ENCODE measurements at regions not wholly inside any gene's neighbourhood (a gene's known extent, or its start where the extent isn't known, plus 50 kb on each side); places are given as distances from the start of the nearest gene placed in this dataset.

DNA sequence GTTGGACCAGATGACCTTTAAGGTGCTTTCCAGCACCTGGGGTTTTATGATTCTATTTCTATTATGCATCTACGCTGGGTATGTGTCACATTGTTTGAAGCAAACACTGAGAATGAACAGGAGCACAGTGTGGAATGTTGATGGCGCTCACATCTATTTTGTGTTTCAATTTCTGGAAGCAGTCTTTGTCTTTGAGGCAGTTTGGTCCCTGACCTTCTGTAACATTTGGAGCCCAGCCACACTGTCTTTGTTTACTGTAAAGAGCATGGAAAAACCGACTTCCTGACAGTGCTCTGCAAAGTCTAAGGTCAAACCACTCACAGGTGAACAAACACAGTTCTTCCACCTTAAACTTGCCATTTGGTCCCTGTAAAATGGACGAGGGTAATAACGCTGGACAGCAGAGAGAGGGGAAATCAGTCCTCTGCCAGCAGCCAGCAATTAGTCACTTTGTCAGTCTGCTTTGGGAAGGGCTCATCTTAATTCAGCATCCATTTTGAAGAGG lies 155.5 kb downstream of the PRL start:
- Histone ChIP-seq H3K4me1 (ENCODE audit: control insufficient read depth, insufficient read depth, low read length) (peaks cover 3% of the 10 kb centered on the region), H3K27ac (ENCODE audit: low read length) (no peak overlapping the region), H3K9me3 (ENCODE audit: control insufficient read depth, insufficient read depth, low read length) (no peaks in the 10 kb centered on the region), H3K36me3 (ENCODE audit: control insufficient read depth, insufficient read depth, low read length) (no peaks in the 10 kb centered on the region), H3K27me3 (ENCODE audit: control insufficient read depth, insufficient read depth, low read length) (no peaks in the 10 kb centered on the region), H3K4me3 (ENCODE audit: low read length) (no peak overlapping the region)
- no peak overlapping the region for H3K27ac Mint-ChIP-seq
- 65% methylated on average over 5 of the region's 5 CpGs for WGBS (ENCODE audit: insufficient coverage)
- ATAC-seq = no peak
- H3K4me3 Mint-ChIP-seq = no peak overlapping the region
- intact Hi-C loops (cut with micrococcal nuclease) = no loop called here
- no peak for DNase-seq
- peaks cover 4 to 16% of the 10 kb centered on the region in 2 donors for H3K27me3 Mint-ChIP-seq (ENCODE audit: low read depth in 2 of 2)
- no peaks in the 10 kb centered on the region for H3K4me1 Mint-ChIP-seq
- H3K9me3 Mint-ChIP-seq = peaks cover 0 to 2% of the 10 kb centered on the region in 2 donors
- H3K36me3 Mint-ChIP-seq = no peaks in the 10 kb centered on the region
- TF ChIP-seq, protein P1, sequence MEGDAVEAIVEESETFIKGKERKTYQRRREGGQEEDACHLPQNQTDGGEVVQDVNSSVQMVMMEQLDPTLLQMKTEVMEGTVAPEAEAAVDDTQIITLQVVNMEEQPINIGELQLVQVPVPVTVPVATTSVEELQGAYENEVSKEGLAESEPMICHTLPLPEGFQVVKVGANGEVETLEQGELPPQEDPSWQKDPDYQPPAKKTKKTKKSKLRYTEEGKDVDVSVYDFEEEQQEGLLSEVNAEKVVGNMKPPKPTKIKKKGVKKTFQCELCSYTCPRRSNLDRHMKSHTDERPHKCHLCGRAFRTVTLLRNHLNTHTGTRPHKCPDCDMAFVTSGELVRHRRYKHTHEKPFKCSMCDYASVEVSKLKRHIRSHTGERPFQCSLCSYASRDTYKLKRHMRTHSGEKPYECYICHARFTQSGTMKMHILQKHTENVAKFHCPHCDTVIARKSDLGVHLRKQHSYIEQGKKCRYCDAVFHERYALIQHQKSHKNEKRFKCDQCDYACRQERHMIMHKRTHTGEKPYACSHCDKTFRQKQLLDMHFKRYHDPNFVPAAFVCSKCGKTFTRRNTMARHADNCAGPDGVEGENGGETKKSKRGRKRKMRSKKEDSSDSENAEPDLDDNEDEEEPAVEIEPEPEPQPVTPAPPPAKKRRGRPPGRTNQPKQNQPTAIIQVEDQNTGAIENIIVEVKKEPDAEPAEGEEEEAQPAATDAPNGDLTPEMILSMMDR (IDR thresholded peaks at IDR 0.05) = no peak

DNA sequence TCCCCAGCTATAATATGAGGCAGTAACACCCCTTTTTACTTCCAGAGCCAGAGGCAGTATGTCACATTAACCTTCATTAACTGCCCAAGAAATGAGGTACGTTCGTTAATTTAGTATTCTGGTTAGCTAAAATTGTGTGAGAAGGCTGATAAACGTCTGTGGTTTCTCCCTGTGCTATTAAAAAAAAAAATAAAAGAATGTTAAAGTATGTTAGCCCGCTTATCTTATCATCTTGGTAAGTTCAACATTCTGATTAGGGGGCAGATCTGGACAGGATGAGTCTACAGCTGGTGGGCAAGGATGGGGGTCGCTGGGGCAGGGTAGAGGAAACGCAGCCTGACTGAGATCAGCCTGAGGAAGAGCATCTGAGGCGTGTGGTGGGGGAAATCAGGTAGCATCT lies 154.0 kb downstream of the PRL start:
- no peak overlapping the region for H3K27ac ChIP-seq (ENCODE audit: low read length)
- no peak overlapping the region for H3K4me3 ChIP-seq (ENCODE audit: low read length)
- intact Hi-C loops (cut with micrococcal nuclease) = no loop called here
- no peak overlapping the region for H3K27ac Mint-ChIP-seq
- no peaks in the 10 kb centered on the region for H3K27me3 ChIP-seq (ENCODE audit: control insufficient read depth, insufficient read depth, low read length)
- H3K4me1 ChIP-seq (ENCODE audit: control insufficient read depth, insufficient read depth, low read length) = peaks cover 14% of the 10 kb centered on the region
- DNase-seq = no peak
- peaks cover 8 to 29% of the 10 kb centered on the region in 2 donors for H3K27me3 Mint-ChIP-seq (ENCODE audit: low read depth in 2 of 2)
- TF ChIP-seq, protein P1 (IDR thresholded peaks at IDR 0.05) = no peak
- H3K9me3 ChIP-seq (ENCODE audit: control insufficient read depth, insufficient read depth, low read length) = no peaks in the 10 kb centered on the region
- H3K9me3 Mint-ChIP-seq = peaks cover 0 to 2% of the 10 kb centered on the region in 2 donors
- ATAC-seq = no peak
- 25% methylated on average over 7 of the region's 7 CpGs for WGBS (ENCODE audit: insufficient coverage)
- H3K36me3 ChIP-seq (ENCODE audit: control insufficient read depth, insufficient read depth, low read length) = no peaks in the 10 kb centered on the region
- no peak overlapping the region for H3K4me3 Mint-ChIP-seq
- H3K4me1 Mint-ChIP-seq = peaks cover 11% of the 10 kb centered on the region in 2 donors
- no peaks in the 10 kb centered on the region for H3K36me3 Mint-ChIP-seq

DNA sequence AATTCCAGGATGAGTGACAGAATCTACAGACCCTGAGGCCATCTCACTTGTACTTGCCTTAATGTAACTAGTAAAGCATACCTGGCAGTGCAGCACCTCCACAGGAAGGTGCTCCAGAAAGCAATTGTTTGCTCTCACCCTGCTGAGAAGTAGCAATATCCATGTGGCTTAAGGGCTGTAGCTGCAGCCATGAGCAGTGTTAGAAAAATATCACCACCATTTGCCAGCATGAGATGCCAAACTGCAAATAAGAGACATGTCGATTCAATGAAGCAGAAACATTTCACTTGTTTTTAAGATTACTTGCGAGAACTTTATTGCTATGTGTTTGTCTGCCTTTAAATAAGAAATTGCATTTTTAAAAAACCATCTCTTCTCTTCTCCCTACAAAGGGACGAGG lies 151.5 kb downstream of the PRL start:
- H3K4me1 Mint-ChIP-seq = peaks cover 11% of the 10 kb centered on the region in 2 donors
- ATAC-seq = no peak

More for the DNA sequence above, 151.5 kb downstream of the PRL start:
- WGBS (ENCODE audit: insufficient coverage) = 81% methylated on average over 2 of the region's 3 CpGs
- Mint-ChIP-seq H3K9me3 (peaks cover 0 to 2% of the 10 kb centered on the region in 2 donors), H3K4me3 (no peak overlapping the region), H3K36me3 (no peaks in the 10 kb centered on the region), H3K27ac (no peak overlapping the region), H3K27me3 (ENCODE audit: low read depth in 2 of 2) (peaks cover 8 to 38% of the 10 kb centered on the region in 2 donors)
- H3K36me3 ChIP-seq (ENCODE audit: control insufficient read depth, insufficient read depth, low read length) = no peaks in the 10 kb centered on the region
- intact Hi-C loops (cut with micrococcal nuclease) = no loop called here
- TF ChIP-seq, protein P1 (IDR thresholded peaks at IDR 0.05) = no peak
- H3K4me1 ChIP-seq (ENCODE audit: control insufficient read depth, insufficient read depth, low read length) = peaks cover 16% of the 10 kb centered on the region
- no peaks in the 10 kb centered on the region for H3K27me3 ChIP-seq (ENCODE audit: control insufficient read depth, insufficient read depth, low read length)
- no peaks in the 10 kb centered on the region for H3K9me3 ChIP-seq (ENCODE audit: control insufficient read depth, insufficient read depth, low read length)
- DNase-seq = no peak
- H3K4me3 ChIP-seq (ENCODE audit: low read length) = no peak overlapping the region
- H3K27ac ChIP-seq (ENCODE audit: low read length) = no peak overlapping the region
